ENCODE measurements at regions not wholly inside any gene's neighbourhood (a gene's known extent, or its start where the extent isn't known, plus 50 kb on each side); places are given as distances from the start of the nearest gene placed in this dataset.

DNA sequence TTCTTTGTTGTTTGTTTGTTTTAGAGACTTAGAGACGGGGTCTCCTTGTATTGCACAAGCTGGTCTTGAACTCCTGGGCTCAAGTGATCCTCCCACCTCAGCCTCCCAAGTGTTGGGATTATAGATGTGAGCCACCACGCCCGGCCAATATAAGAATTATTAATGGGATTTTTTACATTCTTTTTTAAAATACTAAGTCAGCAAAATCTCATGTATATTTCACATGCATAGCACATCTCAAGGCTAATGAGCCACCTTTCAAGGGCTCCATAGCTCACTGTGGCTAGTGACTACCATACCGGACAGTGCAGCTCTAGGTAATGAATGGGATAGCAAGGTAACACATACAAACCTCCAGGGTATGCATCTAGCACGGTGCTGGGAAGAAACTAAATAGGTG lies 361.4 kb downstream of the SAMD5 start:
- Histone ChIP-seq H3K4me2 (ENCODE audit: low read depth, low read length) (no peak overlapping the region), H2AK9ac (replicated peaks; ENCODE audit: low read depth, low read length, poor library complexity) (no peak overlapping the region), H3K18ac (ENCODE audit: low read depth, low read length) (no peak overlapping the region), H4K5ac (ENCODE audit: low read depth, low read length) (no peak overlapping the region), H2BK120ac (ENCODE audit: low read depth, low read length) (no peak overlapping the region), H4K8ac (ENCODE audit: low read depth in 2 of 2, low read length in 2 of 2) (no peak overlapping the region), H3K9me3 (ENCODE audit: control insufficient read depth, insufficient read depth, low read length) (no peaks in the 10 kb centered on the region), H3K14ac (replicated peaks; ENCODE audit: low read depth, low read length) (no peak overlapping the region), H3K27ac (ENCODE audit: insufficient read depth, low read length) (no peak overlapping the region), H3K4ac (ENCODE audit: low read depth, low read length) (no peak overlapping the region), H3K23ac (ENCODE audit: low read depth, low read length) (no peak overlapping the region), H3K56ac (ENCODE audit: extremely low read depth, insufficient read depth, low read length) (no peak overlapping the region), H2BK15ac (ENCODE audit: low read depth, low read length) (no peak overlapping the region), H4K91ac (ENCODE audit: insufficient read depth, low read depth, low read length) (no peak overlapping the region), H4K20me1 (ENCODE audit: insufficient read depth, low read length) (no peaks in the 10 kb centered on the region), H2BK20ac (ENCODE audit: low read depth, low read length) (no peak overlapping the region), H3K79me1 (ENCODE audit: low read depth in 1 of 2, low read length in 2 of 2) (no peaks in the 10 kb centered on the region), H3K9ac (ENCODE audit: low read depth, low read length) (no peak overlapping the region), H3K4me3 (ENCODE audit: insufficient read depth, low read depth, low read length) (no peak overlapping the region), H2AK5ac (ENCODE audit: low read depth, low read length) (no peak overlapping the region), H3K27me3 (ENCODE audit: control insufficient read depth, insufficient read depth, low read length) (no peaks in the 10 kb centered on the region), H3K36me3 (ENCODE audit: control insufficient read depth, insufficient read depth, low read length) (no peaks in the 10 kb centered on the region), H2AFZ (replicated peaks; ENCODE audit: low read length, poor library complexity) (no peak overlapping the region), H2BK5ac (ENCODE audit: low read depth, low read length, poor library complexity, severe bottlenecking) (no peak overlapping the region), H3K9me1 (ENCODE audit: insufficient read depth, low read length) (peaks cover 3% of the 10 kb centered on the region; the same call in 1 of the 2 replicates), H3K4me1 (ENCODE audit: control insufficient read depth, insufficient read depth, low read length) (peaks cover 2% of the 10 kb centered on the region; the same call in 1 of the 2 replicates)
- peak; percentile 74 for TF ChIP-seq MAFK (IDR thresholded peaks at IDR 0.05; ENCODE audit: low read depth, low read length)
- TF ChIP-seq SMC3 (IDR thresholded peaks at IDR 0.05; ENCODE audit: low read depth, low read length) = no peak
- TF ChIP-seq RAD21 (IDR thresholded peaks at IDR 0.05; ENCODE audit: low read length) = no peak
- BruUV-seq (replicated peaks) = no TSS peak
- in situ Hi-C loops (cut with MboI; ENCODE audit: low sequenced_read_pairs) (no loop called here), intact Hi-C loops (cut with micrococcal nuclease) (no loop called here), dilution Hi-C loops (cut with HindIII; ENCODE audit: low sequenced_read_pairs, unreplicated experiment) (no loop called here)
- CTCF ChIA-PET = no interaction called here
- POLR2A ChIA-PET (ENCODE audit: unreplicated experiment) = no interaction called here
- no peak for DNase-seq
- WGBS, 2 experiments (ENCODE audit: extremely low coverage in 2 of 2, insufficient read length in 1 of 2) = no CpG with 5 or more reads among the region's 5 CpGs
- no peak for ATAC-seq (ENCODE audit: low read depth)

All from IMR-90 (cell line).